ENCODE measurements at regions not wholly inside any gene's neighbourhood (a gene's known extent, or its start where the extent isn't known, plus 50 kb on each side); places are given as distances from the start of the nearest gene placed in this dataset.

GRCh38 chr15:69860321-69860720, 237.4 kb downstream of the TLE3 start:
- Histone ChIP-seq H4K20me1 (ENCODE audit: control insufficient read depth, extremely low read depth, insufficient read depth, low read length) (peaks cover 2% of the 10 kb centered on the region), H3K9ac (ENCODE audit: control insufficient read depth, extremely low read depth, insufficient read depth, low read length) (no peak overlapping the region), H3K79me2 (ENCODE audit: control insufficient read depth, insufficient read depth, low read length) (no peaks in the 10 kb centered on the region), H3K27ac (ENCODE audit: control insufficient read depth, insufficient read depth, low read length) (no peak overlapping the region), H3K4me2 (ENCODE audit: control insufficient read depth, extremely low read depth, insufficient read depth, low read depth, low read length) (no peak overlapping the region), H3K4me1 (ENCODE audit: control insufficient read depth, extremely low read depth, insufficient read depth, low read length) (no peaks in the 10 kb centered on the region), H3K9me3 (ENCODE audit: control insufficient read depth, low read depth, low read length) (no peaks in the 10 kb centered on the region), H3K4me3 (ENCODE audit: control insufficient read depth in 2 of 3, extremely low read depth in 1 of 3, insufficient read depth in 2 of 3, low read depth in 1 of 3, low read length in 3 of 3) (no peak overlapping the region), H3K36me3 (ENCODE audit: control insufficient read depth in 2 of 2, extremely low read depth in 1 of 2, insufficient read depth in 2 of 2, low read length in 2 of 2) (no peaks in the 10 kb centered on the region), H3K27me3 (ENCODE audit: control insufficient read depth, extremely low read depth, insufficient read depth, low read length) (peaks cover 16% of the 10 kb centered on the region), H3K9me1 (ENCODE audit: control insufficient read depth, extremely low read depth, insufficient read depth, low read length) (no peaks in the 10 kb centered on the region), H2AFZ (ENCODE audit: control insufficient read depth, low read length) (no peak overlapping the region)
- TF ChIP-seq CTCF (optimal IDR thresholded peaks at IDR 0.05 in 1 of 3, IDR thresholded peaks at IDR 0.05 in 1 of 3, conservative IDR thresholded peaks at IDR 0.05 in 1 of 3; ENCODE audit: extremely low read depth in 1 of 3, insufficient read depth in 2 of 3, low read length in 3 of 3) (no peak), EZH2 (IDR thresholded peaks at IDR 0.05; ENCODE audit: low read length) (no peak)
- DNase-seq (ENCODE audit: low read depth, low spot score), result no peak
- dilution Hi-C loops (cut with MboI; ENCODE audit: extremely low pct_ligation_motif_present, low sequenced_read_pairs), result no loop called here
- no peak for FAIRE-seq

- Histone ChIP-seq H3K36me3 (ENCODE audit: control insufficient read depth in 2 of 2, extremely low read depth in 1 of 2, insufficient read depth in 2 of 2, low read length in 2 of 2) (no peaks in the 10 kb centered on the region), H3K27me3 (ENCODE audit: control insufficient read depth, extremely low read depth, insufficient read depth, low read length) (peaks cover 16% of the 10 kb centered on the region), H3K4me3 (ENCODE audit: control insufficient read depth in 2 of 3, extremely low read depth in 1 of 3, insufficient read depth in 2 of 3, low read depth in 1 of 3, low read length in 3 of 3) (no peak overlapping the region), H3K9ac (ENCODE audit: control insufficient read depth, extremely low read depth, insufficient read depth, low read length) (no peak overlapping the region), H3K79me2 (ENCODE audit: control insufficient read depth, insufficient read depth, low read length) (no peaks in the 10 kb centered on the region), H3K4me1 (ENCODE audit: control insufficient read depth, extremely low read depth, insufficient read depth, low read length) (no peaks in the 10 kb centered on the region), H3K27ac (ENCODE audit: control insufficient read depth, insufficient read depth, low read length) (no peak overlapping the region), H2AFZ (ENCODE audit: control insufficient read depth, low read length) (no peak overlapping the region), H3K9me3 (ENCODE audit: control insufficient read depth, low read depth, low read length) (no peaks in the 10 kb centered on the region), H3K9me1 (ENCODE audit: control insufficient read depth, extremely low read depth, insufficient read depth, low read length) (no peaks in the 10 kb centered on the region), H3K4me2 (ENCODE audit: control insufficient read depth, extremely low read depth, insufficient read depth, low read depth, low read length) (no peak overlapping the region), H4K20me1 (ENCODE audit: control insufficient read depth, extremely low read depth, insufficient read depth, low read length) (no peaks in the 10 kb centered on the region)
- dilution Hi-C loops (cut with MboI; ENCODE audit: extremely low pct_ligation_motif_present, low sequenced_read_pairs), result no loop called here
- TF ChIP-seq EZH2 (IDR thresholded peaks at IDR 0.05; ENCODE audit: low read length) (no peak), CTCF (optimal IDR thresholded peaks at IDR 0.05 in 1 of 3, IDR thresholded peaks at IDR 0.05 in 1 of 3, conservative IDR thresholded peaks at IDR 0.05 in 1 of 3; ENCODE audit: extremely low read depth in 1 of 3, insufficient read depth in 2 of 3, low read length in 3 of 3) (no peak)
- no peak for DNase-seq (ENCODE audit: low read depth, low spot score)
- no peak for FAIRE-seq
Measured at GRCh38 chr15:69860921-69861320, 236.8 kb downstream of the TLE3 start.

Measured in keratinocyte (primary cell).